ENCODE measurements at regions not wholly inside any gene's neighbourhood (a gene's known extent, or its start where the extent isn't known, plus 50 kb on each side); places are given as distances from the start of the nearest gene placed in this dataset.
A peak's percentile ranks its signal among the peaks of the same experiment; 100 is the strongest.

DNA sequence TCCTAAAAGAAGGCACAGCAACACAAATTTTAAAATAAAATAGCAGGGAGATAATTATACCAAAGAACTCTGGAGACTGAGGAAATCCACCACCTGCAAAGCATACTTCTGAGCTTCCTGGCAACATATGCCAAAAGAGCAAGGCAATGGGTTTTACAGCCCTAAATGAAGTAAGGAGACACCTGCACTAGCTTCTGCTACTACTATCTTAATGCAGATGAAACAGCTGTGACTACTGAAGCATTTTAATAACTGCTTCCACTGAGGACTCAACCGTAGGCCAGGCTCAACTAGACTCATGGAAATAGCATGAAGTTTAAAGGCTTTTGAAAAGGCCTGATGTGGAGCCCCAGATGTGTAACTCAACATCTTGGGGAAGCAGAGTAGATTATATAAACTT lies 820.1 kb upstream of the AMELY start:
- H3K4me1 ChIP-seq (ENCODE audit: control insufficient read depth in 2 of 3, insufficient read depth in 2 of 3, low read depth in 1 of 3, low read length in 3 of 3) = no peaks in the 10 kb centered on the region
- intact Hi-C loops (cut with DNase I) = no loop called here
- H3K27ac ChIP-seq (ENCODE audit: low read depth in 2 of 2, low read length in 2 of 2) = no peak overlapping the region
- H3K9me3 ChIP-seq (ENCODE audit: control insufficient read depth in 2 of 3, insufficient read depth in 1 of 3, low read length in 3 of 3) = no peaks in the 10 kb centered on the region
- no peak overlapping the region for H3K9ac ChIP-seq (ENCODE audit: low read length in 3 of 3)
- H3K27me3 ChIP-seq (ENCODE audit: control insufficient read depth, insufficient read depth, low read length) = no peaks in the 10 kb centered on the region
- FAIRE-seq (no peak), DNase-seq (no peak)
- no peaks in the 10 kb centered on the region for H3K36me3 ChIP-seq (ENCODE audit: control insufficient read depth in 2 of 3, insufficient read depth in 3 of 3, low read length in 3 of 3)
- TF ChIP-seq, protein P1, sequence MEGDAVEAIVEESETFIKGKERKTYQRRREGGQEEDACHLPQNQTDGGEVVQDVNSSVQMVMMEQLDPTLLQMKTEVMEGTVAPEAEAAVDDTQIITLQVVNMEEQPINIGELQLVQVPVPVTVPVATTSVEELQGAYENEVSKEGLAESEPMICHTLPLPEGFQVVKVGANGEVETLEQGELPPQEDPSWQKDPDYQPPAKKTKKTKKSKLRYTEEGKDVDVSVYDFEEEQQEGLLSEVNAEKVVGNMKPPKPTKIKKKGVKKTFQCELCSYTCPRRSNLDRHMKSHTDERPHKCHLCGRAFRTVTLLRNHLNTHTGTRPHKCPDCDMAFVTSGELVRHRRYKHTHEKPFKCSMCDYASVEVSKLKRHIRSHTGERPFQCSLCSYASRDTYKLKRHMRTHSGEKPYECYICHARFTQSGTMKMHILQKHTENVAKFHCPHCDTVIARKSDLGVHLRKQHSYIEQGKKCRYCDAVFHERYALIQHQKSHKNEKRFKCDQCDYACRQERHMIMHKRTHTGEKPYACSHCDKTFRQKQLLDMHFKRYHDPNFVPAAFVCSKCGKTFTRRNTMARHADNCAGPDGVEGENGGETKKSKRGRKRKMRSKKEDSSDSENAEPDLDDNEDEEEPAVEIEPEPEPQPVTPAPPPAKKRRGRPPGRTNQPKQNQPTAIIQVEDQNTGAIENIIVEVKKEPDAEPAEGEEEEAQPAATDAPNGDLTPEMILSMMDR (IDR thresholded peaks at IDR 0.05; ENCODE audit: borderline replicate concordance, extremely low read depth, insufficient read depth) = no peak
- no peak overlapping the region for H3K4me3 ChIP-seq (ENCODE audit: low read length in 3 of 3)

DNA sequence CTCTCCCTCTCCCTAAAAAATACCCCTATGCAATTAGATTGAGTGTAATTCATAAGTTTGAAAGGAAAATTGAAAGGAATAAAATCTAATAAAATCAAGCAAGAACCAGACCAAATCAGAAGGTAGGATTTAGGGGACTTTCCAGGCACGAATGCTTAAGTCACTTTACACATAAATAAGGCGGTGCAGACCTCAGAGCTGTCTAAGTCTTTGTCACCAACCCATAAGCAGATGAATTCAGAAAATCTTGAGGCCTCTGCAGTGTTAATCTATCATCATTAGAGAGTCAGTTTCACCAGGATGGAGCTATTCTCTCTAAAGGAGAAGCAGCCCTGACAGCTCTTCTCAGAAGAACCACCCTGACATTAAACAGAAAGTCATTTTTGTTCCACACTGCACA lies 819.1 kb upstream of the AMELY start:
- intact Hi-C loops (cut with DNase I) = no loop called here
- Histone ChIP-seq H3K4me1 (ENCODE audit: control insufficient read depth in 2 of 3, insufficient read depth in 2 of 3, low read depth in 1 of 3, low read length in 3 of 3) (no peaks in the 10 kb centered on the region), H3K9ac (ENCODE audit: low read length in 3 of 3) (no peak overlapping the region), H3K4me3 (ENCODE audit: low read length in 3 of 3) (no peak overlapping the region), H3K27me3 (ENCODE audit: control insufficient read depth, insufficient read depth, low read length) (no peaks in the 10 kb centered on the region), H3K36me3 (ENCODE audit: control insufficient read depth in 2 of 3, insufficient read depth in 3 of 3, low read length in 3 of 3) (no peaks in the 10 kb centered on the region), H3K9me3 (ENCODE audit: control insufficient read depth in 2 of 3, insufficient read depth in 1 of 3, low read length in 3 of 3) (no peaks in the 10 kb centered on the region), H3K27ac (ENCODE audit: low read depth in 2 of 2, low read length in 2 of 2) (no peak overlapping the region)
- FAIRE-seq (no peak), DNase-seq (no peak)
- TF ChIP-seq, protein P1 (IDR thresholded peaks at IDR 0.05; ENCODE audit: borderline replicate concordance, extremely low read depth, insufficient read depth) = no peak

DNA sequence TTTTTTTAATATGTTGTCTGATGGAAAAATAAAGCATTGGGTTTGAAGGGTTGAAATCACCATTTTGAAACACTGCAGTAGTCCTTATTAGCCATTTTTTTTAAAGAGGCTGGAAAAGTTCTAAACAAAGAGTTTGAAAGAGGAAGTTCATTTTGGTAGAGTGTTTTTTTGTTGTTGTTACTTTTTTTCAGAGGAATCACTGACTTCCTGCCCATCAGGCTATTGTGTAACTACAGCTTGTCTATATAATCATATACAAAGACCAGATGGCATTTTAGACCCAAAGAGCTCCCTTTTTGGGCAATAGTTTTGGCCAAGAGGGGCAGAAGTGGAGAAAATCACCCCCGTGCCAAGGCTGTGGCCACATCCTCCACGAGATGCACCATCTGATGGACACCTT lies 818.5 kb upstream of the AMELY start:
- TF ChIP-seq, protein P1 (IDR thresholded peaks at IDR 0.05; ENCODE audit: borderline replicate concordance, extremely low read depth, insufficient read depth) = no peak
- DNase-seq = no peak
- H3K27me3 ChIP-seq (ENCODE audit: control insufficient read depth, insufficient read depth, low read length) = no peaks in the 10 kb centered on the region
- FAIRE-seq = no peak
- H3K4me1 ChIP-seq (ENCODE audit: control insufficient read depth in 2 of 3, insufficient read depth in 2 of 3, low read depth in 1 of 3, low read length in 3 of 3) = no peaks in the 10 kb centered on the region
- H3K9me3 ChIP-seq (ENCODE audit: control insufficient read depth in 2 of 3, insufficient read depth in 1 of 3, low read length in 3 of 3) = no peaks in the 10 kb centered on the region
- no peak overlapping the region for H3K4me3 ChIP-seq (ENCODE audit: low read length in 3 of 3)
- intact Hi-C loops (cut with DNase I) = no loop called here
- no peak overlapping the region for H3K9ac ChIP-seq (ENCODE audit: low read length in 3 of 3)
- H3K27ac ChIP-seq (ENCODE audit: low read depth in 2 of 2, low read length in 2 of 2) = no peak overlapping the region
- H3K36me3 ChIP-seq (ENCODE audit: control insufficient read depth in 2 of 3, insufficient read depth in 3 of 3, low read length in 3 of 3) = no peaks in the 10 kb centered on the region

DNA sequence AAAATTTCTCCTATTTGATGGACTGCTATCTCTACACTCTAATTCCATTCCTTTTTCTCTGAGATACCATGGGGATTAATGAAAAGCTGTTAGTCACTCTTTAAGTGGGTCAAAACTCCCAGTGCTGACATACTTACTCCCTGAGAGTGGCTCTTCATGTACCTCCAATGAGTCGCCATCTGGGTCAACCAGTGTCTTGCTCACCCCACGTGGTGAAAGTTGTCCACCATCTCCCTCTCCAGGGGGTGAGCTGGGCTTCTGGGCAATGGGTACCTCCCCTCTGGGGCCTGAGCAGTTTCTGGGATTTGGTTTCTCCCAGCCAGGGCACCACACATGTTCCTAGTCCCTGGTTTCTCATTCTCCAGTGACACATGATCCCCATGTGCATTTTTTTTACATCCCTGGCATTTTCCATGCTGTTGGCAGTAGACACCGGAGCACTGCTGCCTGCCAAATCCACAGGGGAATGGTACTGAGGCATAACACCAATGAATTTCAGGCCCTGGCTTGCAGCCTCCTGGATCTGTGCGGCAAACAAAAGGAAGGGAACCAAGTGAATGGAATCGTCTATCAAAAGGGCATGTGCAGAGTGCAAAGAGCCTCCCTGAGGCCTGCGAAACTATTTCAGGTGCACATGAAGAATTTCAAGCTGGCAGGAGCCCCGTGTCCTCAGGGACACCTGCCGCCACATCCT lies 817.9 kb upstream of the AMELY start:
- no peak overlapping the region for H3K27ac ChIP-seq (ENCODE audit: low read depth in 2 of 2, low read length in 2 of 2)
- intact Hi-C loops (cut with DNase I) = no loop called here
- no peaks in the 10 kb centered on the region for H3K4me1 ChIP-seq (ENCODE audit: control insufficient read depth in 2 of 3, insufficient read depth in 2 of 3, low read depth in 1 of 3, low read length in 3 of 3)
- DNase-seq (peak in 1 of 5 donors; percentile 13), FAIRE-seq (no peak)
- no peak overlapping the region for H3K4me3 ChIP-seq (ENCODE audit: low read length in 3 of 3)
- no peaks in the 10 kb centered on the region for H3K36me3 ChIP-seq (ENCODE audit: control insufficient read depth in 2 of 3, insufficient read depth in 3 of 3, low read length in 3 of 3)
- no peaks in the 10 kb centered on the region for H3K9me3 ChIP-seq (ENCODE audit: control insufficient read depth in 2 of 3, insufficient read depth in 1 of 3, low read length in 3 of 3)
- H3K9ac ChIP-seq (ENCODE audit: low read length in 3 of 3) = no peak overlapping the region
- no peaks in the 10 kb centered on the region for H3K27me3 ChIP-seq (ENCODE audit: control insufficient read depth, insufficient read depth, low read length)
- TF ChIP-seq, protein P1 (IDR thresholded peaks at IDR 0.05; ENCODE audit: borderline replicate concordance, extremely low read depth, insufficient read depth) = no peak
